Lung microvascular endothelial cell (primary cell): ENCODE measurements at regions not wholly inside any gene's neighbourhood (a gene's known extent, or its start where the extent isn't known, plus 50 kb on each side); places are given as distances from the start of the nearest gene placed in this dataset.

Experiments
- DNase-seq, 2 donors: peaks; one replicate each; pipeline versions ENCODE4 v3.0.0 to v3.0.0-alpha.2; 2010; ENCODE audit warnings: low read depth in 2 of 2

DNA sequence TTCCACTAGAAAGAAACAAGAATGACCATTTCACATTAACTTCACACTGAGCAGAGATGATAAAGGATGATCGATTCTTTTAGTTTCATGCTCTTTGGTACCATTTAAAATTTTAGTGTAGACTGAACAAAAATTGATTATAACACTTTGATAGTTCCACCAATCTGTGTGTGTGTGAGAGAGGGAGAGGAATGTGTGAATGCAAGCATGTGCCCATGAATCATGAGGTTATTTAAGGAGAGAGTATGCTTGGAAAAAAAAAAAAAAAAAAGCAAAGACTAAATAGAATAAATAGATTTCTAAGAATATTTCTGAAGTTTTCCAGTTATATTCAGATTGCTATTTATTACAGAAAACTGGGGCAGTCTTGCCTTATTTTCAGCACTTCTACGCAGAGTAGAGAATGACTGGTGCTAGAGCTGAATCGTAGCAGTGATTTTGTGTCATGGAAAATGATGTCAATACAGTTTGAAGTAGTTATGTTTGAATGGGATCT lies 900.8 kb downstream of the SLC4A3 start:
- DNase-seq, result no peak

DNA sequence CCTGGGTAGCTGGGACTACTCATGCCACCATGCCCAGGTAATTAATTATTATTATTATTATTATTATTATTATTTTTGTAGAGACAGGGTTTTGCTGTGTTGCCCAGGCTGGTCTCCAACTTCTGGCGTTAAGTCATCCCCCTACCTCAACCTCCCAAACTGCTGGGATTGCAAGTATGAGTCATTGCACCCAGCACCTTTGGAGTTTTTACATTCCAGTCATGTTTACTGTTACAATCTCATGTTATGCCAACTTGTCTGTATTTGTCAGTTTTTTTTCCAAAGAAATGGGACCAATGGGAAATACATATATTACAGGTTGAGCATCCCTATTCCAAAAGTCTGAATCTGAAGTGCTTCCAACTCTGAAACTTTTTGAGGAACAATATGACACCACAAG lies 903.8 kb downstream of the SLC4A3 start:
- DNase-seq, result no peak

DNA sequence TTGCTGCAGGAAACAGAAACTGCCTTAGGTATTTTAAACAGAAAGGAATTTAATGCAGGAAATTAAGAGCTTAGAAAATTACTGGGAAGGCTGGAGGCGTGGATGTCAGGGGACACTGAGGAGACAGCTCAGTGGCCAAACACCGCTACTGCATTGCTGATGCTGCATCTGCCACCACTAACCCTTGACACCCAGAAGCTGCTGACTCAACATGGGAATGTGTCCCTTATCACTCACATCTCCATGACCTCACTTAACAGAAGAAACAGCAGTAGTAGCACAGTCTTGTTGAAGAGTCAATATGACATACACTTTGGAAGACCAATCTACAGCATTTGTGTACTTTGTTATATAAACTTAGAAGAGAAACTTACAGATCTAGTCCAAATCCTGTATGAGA lies 906.1 kb downstream of the SLC4A3 start:
- no peak for DNase-seq

DNA sequence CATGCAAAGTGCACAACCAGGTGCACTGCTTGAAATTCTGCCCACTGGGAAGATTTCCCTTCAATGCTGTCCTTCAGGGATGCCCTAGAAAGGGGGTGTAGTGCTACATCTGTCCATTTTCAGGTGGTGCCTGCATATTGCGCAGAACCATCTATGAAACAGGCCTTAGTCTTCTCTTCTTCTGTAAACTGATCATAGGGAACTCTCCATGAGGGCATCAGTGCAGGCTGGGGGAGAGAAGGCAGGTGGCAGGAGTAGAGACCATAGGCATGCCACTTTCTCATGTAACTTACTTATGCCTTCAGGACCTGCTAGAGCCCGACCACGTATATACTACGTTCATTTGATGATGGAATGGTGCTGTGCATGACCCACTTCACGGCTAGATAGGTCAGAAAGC lies 912.1 kb downstream of the SLC4A3 start:
- DNase-seq, result no peak

DNA sequence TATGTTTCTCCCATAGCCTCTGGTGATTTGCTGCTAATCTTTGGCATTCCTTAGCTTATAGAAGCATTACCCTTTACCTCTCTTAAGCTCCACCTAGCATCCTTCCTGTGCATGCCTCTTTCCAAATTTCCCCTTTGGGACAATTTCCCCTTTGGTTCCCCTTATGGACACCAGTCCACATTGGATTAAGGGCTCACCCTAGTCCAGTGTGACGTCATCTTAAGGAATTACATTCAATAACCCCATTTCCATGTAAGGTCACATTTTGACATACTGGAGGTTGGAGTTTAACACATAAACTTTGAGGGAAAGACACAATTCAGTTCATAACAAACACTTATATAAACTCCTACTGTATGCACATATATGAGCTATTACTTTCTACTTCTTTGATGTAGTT lies 916.6 kb downstream of the SLC4A3 start:
- DNase-seq, result no peak

DNA sequence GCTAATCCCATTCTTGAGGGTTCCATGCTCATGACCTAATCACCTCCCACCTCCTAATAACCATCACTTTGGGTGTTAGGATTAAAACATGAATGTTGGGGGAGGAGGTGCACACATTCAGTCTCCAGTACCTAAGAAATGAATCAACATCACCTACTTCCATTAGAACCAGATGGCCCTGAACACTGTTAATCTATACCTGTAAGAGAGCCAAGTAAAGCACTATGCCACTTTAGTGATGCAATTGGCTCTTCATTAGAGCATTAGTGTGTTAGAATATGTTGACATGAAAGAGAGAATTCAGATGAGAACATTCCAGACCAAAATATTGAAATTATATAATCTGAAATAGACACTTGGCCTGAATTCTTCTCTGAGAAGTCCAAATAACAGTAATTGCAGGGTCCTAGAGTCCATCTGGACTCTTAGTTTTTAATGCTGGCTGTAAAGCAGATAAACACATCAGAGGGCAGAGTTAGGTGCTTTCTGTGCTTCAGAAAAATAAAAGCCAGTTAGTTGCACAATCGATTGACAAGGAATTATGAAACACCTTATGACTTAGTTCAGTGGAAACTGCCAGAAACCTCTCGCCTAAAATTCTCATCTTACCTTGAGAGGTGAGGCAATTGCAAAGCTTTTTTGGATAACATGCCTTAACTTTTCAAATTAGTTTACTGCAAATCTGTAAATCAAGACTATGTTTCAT lies 923.7 kb downstream of the SLC4A3 start:
- no peak for DNase-seq

DNA sequence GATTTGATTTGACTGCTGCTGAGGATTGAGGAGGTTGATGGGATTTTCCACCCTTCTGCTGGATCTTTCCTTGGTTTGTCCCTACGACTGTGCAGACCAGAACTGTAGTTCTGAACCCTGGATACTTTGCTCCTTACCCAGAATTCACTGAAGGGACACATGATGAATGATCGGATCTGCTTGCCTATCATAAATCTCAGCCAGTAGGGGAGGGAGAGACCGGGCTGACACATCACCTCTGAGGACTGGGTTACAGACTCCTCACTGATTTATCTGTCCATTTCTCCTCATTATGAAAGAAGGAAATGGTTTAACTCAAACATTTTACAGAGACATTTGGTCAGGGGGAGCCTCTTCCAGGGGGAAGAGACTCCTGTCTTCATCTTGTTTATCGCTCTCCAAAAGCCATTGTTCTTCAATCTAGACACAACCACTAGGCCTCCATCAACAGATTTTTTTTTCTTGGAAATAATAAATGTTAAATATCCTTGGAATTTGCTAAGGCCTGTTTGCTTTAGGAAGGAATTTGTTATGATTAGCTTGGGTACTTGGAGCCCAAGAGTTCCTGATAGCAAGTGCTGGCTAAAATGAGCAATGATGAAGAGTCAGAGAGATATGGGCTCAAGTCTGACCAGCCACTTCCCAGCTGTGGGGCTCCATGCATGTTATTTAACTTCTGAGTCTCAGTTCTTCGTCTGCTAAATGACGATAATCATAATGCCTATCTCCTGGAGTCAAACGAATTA lies 925.5 kb downstream of the SLC4A3 start:
- DNase-seq, result no peak

DNA sequence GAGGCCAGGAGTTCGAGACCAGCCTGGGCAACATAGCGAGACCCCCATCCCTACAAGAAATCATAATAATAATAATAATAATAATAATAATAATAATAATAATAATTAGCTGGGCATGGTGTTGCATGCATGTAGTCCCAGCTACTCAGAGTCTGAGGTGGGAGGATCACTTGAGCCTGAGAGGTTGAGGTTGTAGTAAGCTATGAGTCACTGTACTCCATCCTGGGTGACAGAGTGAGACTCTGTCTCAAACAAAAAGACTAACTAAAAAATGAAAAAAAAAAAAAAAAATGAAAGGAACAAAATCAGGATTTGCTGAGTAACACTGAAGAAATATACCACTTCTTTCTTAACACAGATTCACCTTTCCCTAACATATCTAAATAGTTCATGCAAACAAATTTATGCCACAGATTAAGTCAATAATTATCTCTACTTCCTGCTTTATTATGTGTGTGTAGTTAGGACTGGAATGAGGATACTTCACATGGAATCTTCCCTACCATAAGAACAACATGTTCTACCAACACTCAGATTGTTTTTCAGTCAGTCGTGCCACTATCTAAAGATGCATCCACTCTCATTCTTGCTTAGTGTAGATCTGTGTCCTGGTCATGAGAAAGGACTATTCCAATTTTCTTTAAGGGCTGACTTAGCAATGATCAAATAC lies 928.7 kb downstream of the SLC4A3 start:
- no peak for DNase-seq

DNA sequence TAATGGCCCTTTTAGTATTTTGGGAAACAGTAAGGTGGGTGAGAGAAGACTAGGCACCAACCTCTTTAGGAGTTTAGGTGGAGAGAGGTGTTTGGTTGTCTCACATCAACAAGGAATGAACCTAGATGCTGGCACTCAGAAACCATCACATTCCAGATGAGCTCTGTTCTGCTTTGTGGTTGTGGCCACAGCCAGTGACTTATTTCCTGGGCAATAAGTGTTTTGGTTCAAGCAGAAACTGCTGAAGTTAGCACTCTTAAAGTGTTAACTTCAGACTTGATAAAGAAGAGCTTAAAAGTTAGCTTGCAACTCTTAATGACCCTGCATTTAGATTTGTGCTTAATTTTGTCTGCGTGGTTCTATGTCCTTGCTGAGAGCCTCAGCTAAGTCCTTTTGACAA lies 929.2 kb downstream of the SLC4A3 start:
- no peak for DNase-seq

DNA sequence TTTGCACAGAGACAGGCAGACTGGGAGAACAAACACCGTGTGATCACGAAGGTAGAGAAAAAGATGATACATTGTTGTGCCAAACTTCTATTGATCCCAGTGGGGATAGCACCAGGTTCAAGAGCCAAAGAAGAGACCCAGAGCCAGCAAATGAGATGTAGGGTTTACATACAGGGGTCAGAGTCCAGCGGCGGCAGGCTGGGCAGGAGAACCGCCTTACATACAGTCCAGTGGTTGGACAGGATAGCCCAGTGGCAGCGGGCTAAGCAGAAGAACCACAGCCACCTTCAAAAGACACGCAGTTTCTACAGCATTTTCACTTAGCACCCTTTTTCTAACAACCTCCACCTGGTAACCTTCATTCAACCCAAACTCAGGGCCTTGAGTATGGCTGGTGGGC lies 932.8 kb downstream of the SLC4A3 start:
- no peak for DNase-seq

DNA sequence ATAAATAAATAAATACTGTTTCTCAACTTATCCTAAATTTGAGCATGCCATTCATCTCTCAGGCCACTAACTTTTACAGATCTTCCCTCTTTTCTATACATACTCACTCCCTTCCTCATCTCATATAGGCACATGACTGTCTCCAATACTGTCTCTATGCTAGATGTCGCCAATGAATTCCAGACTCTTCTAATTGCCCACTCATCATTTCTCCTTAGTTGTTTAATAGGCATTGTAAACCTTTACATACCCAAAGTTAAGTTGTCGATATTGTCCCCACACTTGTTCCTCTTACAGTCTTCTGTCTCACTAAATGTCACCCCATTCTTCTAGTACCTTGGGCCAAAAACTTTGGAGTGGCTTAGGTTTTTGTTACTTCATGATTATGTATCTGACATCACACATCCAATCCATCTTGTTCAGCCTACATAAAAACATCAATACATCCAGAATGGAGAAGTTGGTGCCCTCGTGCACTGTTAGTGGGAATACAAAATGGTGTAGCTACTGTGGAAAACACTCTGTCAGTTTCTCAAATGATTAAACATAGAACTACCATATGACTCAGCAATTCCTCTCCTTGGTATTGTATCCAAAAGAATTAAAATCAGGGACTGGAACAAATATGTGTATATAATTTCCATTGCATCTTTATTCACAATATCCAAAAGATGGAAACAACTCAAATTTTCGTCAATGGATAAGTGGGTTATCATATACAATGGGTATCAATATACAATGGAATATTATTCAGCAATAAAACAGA lies 935.1 kb downstream of the SLC4A3 start:
- no peak for DNase-seq

DNA sequence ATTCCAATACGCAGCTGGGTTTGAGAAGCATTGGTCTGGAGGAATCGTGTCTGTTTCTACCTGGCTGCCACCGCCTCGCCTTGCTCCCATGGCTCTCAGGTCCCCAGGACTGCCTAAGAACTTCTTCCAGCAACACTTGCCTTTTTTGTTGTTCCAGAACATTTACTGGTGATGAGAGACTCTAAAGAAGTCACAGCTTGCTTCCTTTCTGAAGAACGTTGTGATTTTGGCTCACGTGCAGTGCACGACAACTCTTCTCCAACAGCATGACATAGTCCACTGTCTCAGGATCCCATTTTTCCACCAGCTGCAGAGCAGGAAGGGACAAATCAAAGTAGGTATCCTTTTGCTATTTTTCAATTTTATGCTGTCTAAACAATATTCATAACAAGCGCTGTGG lies 940.9 kb downstream of the SLC4A3 start:
- no peak for DNase-seq

DNA sequence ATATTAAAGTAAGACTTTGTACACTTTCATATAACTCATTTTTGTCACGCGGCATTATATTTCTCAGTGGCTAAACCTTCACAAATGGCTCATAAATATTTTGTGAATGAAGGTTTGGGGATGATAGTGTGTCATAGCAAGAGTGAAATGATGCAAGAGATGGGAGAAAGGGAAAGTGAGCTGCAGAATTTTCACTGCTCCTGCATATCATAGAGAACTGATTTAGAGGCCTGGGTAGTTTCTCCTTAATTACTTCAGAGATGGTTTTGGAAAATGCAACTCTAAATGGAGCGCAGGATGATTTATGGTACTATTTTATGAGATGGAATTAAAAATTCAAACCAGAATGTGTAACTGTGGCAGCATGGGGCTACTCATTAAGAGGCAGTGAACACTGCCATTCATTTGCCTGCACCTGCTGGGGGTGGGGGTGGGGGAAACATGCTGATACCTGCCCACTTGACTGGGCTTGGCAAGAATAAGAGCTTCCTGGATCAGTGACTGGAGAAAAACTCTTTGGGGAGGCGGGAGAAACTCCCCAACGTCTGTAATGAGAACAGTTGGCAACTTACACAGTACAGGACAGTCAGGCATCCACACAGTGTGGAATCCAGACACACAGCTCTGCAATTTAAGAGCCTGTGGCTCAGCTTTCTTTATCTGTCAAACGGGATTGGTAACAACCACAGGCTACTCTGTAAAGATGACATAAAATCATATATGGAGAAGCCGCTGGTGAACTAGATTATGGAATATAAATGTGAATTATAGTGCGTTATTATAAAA lies 941.9 kb downstream of the SLC4A3 start:
- DNase-seq, result no peak

DNA sequence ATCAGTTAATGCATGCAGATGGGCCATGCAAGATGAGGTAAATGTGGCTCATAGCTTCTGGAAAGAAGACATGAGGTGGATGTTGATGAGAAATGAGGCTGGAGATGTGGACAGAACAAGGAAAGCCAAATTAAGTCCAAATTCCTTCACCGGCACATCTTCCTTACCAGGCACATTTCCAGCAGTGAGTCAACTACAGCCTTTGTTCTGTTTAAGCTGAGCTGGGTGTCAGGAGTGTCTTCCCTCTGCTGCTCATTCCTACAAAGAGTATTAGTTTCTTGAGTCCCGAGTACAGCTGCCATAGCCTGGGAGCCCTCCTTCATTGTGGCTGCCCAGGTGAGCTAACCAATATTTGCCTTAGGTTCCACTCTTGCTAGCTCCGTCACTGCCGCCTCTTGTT lies 945.0 kb downstream of the SLC4A3 start:
- DNase-seq, result no peak

DNA sequence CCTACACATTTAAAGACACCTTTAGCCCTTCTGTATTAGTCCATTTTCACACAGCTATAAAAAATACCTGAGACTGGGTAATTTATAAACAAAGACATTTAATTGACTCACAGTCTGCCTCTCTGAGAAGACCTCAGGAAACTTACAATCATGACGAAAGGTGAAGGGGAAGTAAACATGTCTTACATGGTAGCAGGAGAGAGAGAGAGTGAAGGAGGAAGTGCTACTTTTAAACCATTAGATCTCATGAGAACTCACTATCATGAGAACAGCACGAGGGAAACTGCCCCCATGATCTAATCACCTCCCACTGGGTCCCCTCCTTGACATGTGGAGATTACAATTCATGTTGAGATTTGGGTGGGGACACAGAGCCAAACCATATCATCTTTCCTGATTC lies 946.6 kb downstream of the SLC4A3 start:
- no peak for DNase-seq

DNA sequence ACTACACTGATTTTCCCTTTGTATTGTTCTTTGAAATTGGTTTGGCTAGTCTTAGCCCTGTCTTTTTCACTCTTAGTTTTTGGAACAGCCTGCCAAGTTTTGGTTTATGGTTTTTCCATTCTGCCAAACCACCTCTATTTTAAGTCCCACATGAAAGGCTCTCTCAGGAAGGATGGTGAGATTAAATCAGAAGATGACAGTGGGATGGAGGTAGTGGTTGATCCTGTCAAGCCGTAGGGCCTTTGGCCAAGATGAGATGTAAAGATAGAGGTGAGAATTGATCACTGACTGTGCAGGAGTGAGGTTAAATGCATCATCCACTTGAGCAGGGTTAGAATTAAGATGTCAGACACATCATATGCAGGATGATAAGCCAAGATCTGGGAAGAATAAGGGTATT lies 948.5 kb downstream of the SLC4A3 start:
- no peak for DNase-seq

DNA sequence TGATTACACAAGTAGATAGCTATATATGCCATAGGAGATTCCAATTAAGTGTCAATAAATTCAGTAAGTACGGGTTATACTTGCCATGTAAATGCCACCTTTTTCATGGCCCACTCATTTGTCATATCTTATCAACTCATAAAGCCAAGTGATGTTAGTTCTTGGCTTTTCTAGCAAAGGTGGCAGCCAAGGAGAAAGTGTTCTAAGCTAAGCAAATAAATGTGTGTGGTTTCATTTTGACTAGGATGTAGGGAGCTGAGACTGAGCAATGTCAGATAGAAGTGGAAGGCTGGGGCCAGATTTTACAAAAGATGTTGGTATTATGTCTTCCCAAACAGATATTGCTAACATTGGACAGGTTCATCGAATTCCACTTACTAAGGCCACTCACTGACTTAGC lies 952.0 kb downstream of the SLC4A3 start:
- no peak for DNase-seq

DNA sequence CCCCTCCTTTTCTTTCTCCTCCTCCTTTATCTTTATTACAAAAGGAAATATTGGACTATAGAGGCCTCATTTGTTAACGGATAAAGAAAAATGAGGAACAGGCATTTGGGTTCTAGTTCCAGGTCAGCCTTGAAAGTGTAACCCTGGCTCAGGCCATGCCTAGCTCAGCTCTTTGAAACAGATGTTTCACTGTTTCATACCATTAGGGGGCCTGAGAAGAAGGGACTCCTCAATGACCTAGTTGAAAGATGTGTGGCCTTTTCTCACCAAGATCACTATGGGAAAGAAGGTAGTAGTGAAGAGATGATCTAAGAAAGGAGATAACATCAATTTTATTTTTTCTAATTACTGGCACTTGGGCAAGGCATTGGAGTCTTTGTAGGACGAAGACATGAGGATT lies 952.7 kb downstream of the SLC4A3 start:
- DNase-seq, result no peak

DNA sequence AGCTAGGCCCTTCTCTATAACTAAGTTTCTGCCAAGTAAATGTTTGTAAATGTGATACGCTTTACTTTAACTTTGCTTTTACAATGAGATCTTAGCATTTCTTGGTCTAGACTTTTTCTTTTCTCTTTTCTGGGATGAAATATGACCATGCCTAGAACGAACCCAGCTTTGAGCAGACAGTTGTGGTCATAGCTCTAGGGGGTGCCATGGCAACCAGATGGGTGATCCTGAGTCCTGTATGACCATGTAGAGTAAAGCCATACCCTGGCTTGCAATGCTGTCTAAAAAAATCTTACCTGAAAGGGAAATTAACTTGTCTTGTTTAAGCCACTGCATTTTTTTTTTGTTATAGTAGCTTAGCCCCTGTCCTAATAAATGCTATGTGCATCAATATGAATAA lies 956.3 kb downstream of the SLC4A3 start:
- DNase-seq, result no peak

DNA sequence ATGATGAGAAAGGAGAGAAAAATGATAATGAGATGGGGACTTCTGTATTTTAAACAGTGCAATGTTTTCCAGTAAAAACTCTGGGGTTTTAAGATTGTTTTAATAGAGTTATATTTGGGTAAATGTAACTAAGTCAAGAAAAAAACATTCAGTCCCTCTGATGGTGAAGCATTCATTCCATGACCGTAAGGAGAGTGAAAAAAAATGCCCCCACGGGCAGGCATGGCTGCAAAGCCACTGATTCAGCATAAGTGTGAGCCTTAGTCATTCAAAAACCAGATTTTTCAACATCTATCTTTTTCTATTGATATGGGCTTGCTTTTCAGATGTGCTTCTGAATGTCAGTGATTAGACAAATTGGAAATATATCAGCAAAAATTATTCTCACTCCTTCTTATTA lies 957.8 kb downstream of the SLC4A3 start:
- no peak for DNase-seq

DNA sequence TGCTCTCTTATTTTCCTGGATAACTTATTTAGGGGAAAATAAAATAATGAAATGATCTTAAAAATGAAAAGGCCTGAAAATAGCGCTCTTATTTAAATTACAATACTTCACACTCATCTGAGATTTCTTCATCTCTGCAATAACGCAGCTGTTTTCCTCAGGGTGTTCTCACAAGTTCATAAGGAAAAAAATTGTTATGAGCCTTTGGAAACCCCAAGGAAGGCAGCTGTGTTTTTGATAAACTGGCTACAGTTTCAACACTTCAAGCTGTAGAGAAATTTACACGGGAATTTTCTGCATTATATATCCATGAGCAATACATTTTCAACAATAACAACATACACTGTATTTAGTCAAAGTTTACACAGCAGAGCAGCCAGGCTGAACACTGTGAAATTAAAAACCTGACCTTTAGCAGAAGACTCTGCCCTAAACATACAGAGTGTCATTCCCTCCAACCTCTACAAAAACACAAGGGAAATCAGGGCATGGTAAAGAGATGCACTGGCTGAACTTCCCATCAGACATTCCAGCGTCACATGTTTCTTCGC lies 959.6 kb downstream of the SLC4A3 start:
- DNase-seq, result no peak
